T-helper 2 cell treated with Interferon-gamma antibody and Interleukin-4, amounts not matched to agents 100 ng/mL and 5 ng/mL, for 36 hours (primary cell): ENCODE measurements at regions not wholly inside any gene's neighbourhood (a gene's known extent, or its start where the extent isn't known, plus 50 kb on each side); places are given as distances from the start of the nearest gene placed in this dataset.

ENCODE experiments used
- intact Hi-C: fragments of 100-400 bp; cut with micrococcal nuclease; formaldehyde crosslinking; loops from one replicate; pipeline ENCODE4 v1.15.1; 2023

DNA sequence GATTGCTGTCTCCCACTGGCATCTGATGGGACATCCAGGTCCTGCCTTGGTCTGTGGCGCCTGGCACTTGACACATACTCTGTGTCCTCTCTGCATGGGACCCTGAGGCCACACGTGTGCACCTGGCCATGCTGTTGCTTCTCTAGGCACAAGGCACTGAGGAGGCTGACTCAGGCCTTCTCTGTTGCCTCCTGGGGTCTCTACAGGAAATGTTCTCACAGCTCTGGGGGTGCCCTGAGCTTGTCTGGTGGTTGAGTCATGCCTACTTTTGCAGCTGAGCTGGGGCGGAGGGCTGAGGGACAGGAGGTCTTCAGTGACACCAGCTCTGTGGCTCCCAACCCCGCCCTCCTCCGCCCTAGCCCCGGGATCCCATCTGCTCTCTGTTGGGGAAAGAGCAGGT is 207.0 kb upstream of the HS6ST1 start:
- intact Hi-C loops, result no loop called here

DNA sequence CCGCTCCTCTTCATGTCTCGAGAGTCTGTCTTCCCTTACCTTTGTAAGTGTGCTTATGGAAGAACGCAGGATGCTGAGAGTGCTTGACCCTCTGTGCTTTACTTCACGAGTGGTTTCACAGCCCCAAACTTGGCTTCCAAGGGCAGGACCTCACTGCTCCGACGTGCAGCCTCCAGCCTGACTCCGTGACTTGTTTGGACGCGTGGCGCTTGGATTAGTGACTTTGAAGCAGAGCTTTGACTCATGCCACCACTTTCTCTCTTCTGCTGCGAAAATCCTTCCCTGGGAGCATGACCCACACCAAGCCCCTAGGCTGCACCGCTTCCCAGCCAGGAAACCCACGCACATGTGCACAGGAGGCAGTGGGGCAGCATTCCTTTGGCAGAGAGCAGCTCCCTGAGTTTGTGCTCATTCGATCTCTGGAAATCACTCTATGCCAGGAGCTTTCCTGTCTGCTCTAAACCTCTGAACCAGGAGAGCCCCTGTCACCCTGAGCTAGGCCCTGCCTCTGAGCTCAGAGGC is 207.8 kb upstream of the HS6ST1 start:
- intact Hi-C loops, result no loop called here

DNA sequence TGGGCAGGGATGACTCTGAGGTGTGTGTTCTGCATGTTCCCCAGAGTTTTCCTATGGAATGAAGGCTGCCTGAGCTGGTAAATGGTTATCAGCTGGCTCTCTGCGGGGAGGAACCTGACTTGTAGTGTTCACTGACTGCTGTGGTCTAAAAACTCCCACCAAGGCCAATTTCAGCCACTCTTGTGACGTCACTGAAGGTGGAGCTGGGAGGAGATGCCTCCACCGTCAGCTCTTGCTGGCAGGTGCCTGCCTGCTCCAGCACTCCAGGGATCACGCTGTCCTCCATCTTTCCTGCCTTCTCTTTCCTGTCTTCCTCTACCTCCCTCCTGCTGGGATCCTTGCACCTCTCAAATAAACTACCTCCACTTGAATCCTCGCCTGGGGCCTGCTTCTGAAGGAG is 209.5 kb upstream of the HS6ST1 start:
- intact Hi-C loops, result no loop called here

DNA sequence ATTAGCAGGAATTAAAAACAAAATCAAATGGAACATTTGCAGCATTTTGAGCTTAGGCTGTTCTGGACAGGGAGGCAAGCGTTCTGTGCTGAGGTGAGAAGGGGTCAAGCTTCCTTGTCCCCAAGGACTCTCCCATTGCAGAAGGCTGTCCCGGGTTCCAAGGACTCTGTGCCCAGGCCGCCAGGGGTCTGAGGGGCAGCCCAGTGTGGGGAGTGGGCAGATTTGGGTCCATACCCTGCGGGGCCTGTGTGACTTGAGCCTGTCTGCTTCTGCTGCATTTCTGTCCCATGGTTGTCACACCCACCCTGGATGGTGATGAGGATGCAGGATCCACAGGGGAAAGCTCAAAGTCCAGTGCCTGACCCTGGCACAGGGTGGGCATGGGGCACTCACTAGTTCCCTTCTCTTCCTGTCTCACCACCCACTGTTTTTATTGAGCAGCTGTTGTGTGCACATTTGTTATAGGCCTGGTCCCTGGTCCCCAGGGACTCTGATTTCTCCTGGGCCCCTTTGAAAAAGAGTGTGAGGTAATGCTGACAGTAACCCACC is 211.4 kb upstream of the HS6ST1 start:
- intact Hi-C loops, result no loop called here

DNA sequence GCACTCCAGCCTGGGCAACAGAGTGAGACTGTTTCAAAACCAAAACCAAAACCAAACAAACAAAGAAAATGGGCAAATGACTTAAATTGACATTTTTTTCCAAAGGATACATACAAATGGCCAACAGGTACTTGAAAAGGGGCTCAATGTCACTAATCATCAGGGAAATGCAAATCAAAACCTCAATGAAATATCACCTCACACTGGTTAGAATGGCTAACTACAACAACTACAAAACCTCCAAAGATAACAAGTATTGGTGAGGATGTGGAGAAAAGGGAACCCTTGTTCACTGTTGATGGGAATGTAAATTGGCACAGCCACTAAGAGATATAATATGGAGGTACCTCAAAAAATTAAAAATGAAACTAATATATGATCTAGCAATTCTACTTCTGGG is 213.2 kb upstream of the HS6ST1 start:
- intact Hi-C loops, result loop anchor here (2.0 kb wide), 1 partner anchor 213 kb away; the partner anchor contains the start of gene HS6ST1

DNA sequence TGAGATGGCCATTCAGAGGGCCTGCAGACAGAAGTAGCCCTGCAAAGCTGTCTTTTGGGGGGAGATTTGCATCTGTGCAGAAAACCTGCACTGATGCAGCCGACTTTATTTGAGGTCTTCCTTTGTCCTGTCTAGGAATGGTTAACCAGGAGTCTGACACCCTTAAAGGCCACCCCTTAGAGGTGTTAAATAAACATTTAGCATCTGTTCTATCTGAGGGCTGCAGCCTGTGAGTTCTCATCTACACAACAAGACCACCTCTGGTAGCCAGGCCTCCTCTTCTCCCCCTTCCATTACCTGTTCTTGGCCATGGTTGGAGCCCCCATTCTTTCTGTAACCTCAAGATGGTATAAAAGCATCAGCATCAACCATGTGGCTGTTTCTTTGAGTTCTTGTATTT is 214.4 kb upstream of the HS6ST1 start:
- intact Hi-C loops, result loop anchor here (2.0 kb wide), 1 partner anchor 214 kb away; the partner anchor contains the start of gene HS6ST1

DNA sequence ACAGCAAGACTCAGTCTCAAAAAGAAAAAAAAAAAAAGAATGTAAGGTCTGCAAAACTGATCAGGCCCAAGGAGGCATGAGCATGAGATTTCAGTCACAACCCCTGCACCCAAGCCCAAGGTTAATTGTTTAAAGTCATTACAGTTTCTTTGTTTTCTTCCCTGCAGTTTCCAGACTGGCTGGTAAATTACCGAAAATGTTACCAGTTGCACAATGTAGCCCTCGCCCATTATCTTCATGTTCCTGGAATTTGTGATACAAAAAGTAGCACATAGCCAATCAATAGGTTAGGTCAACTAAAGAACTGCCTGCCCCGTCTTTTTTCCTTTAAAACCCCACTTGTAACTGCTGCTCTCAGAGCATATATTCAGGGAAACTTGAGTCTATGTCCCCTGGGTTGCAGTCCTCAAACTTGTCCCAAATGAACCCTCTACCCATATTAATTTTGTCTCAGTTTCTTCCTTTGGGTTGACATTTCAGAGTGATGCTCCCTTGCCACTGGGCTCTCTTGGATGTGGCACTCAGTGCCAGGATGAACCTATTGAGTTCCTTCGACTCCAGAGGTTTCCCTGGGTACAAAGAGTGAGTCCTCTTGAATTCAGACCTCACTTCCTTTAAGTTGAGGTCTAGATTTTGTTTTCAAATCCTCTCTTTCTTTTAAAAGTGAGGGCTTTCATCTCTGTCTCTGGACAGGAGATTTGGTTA is 216.2 kb upstream of the HS6ST1 start:
- intact Hi-C loops, result loop anchor here (2.0 kb wide), 1 partner anchor 62 kb away; no protein-coding TSS in a partner anchor

DNA sequence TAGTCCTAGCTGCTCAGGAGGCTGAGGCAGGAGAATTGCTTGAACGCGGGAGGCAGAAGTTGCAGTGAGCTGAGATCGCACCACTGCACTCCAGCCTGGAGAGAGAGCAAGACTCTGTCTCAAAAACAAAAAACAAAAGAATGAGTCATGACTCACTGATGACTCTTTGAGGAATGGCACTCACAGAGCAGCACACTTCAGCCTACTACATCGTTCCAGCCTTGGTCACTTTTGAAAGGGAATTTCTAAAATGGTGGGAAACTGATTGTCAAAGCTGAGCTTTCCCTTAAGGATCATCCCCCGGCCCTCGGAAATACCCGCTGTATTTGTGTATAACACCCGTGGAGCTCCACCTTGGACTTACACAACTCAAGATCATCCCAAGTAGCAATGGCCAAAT is 217.3 kb upstream of the HS6ST1 start:
- intact Hi-C loops, result loop anchor here (2.0 kb wide), 1 partner anchor 63 kb away; no protein-coding TSS in a partner anchor

DNA sequence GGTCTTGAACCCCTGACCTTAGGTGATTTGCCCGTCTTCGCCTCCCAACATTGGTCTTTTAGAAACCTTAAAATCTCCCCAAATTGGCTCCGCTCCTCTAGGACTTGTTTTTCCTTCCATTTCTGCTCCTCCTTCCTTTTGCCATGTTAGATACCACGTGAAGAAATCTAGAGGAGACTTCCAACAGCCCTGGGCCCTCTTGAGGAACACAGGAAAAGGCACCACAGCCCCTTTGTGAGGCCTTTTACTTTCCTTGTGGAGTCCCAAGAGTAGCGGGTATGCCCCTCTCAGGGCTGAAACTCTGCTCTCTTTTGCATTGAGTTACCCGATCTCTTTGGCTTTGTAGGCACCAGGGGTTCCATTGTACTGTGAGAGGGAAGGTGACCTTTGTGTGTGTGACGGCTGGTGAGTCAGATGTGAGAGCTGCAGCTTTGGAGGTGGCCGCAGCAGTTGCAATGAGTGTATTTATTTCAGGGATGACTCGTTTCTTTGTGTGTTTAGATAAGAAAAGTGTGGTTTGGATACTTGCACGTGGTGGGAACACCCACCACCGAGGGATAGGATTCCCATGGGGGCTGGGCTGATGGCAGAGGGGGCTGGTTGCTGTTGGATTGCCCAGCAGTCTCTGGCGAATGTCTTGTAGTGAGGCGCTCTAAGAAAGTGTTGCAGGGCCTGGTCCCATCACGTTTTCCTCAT is 218.4 kb upstream of the HS6ST1 start:
- intact Hi-C loops, result no loop called here

DNA sequence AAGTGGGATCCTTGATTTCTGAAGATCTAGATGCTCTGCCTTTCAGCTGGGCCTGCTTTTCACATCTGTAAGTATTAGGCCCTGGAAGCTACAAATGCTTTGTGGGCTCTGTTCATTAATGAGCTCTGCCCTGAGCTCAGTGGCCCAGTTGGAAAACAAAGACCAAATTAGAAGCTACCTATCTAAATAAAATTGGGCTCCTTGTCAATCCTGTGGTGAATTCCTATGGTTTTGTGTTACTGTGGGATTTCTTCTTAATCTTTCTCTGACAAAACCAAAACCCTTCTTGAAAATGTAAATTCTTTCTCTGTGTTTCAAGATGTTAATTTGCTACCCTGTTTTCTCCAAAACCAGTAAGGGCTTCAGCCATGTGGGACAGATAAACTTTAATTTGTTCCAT is 219.0 kb upstream of the HS6ST1 start:
- intact Hi-C loops, result no loop called here

DNA sequence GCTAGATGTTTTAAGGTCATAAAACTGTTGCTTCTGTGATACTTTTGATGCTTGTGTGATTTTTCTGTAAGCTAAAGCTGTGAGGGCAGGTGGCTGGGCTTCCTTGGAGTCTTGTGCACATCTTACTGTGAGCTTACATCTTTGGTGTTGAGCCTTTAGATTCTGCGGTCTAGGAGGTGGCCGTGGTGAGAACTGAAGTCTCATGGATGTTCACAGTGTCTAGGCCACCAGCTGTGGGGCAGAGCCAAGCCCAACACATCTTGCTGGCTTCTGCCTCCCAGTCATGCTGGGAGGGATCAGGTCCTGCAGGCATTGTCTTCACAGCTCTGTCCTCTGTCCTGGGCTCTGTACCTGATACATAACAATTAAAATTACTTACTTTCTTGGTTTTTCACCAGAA is 219.7 kb upstream of the HS6ST1 start:
- intact Hi-C loops, result no loop called here

DNA sequence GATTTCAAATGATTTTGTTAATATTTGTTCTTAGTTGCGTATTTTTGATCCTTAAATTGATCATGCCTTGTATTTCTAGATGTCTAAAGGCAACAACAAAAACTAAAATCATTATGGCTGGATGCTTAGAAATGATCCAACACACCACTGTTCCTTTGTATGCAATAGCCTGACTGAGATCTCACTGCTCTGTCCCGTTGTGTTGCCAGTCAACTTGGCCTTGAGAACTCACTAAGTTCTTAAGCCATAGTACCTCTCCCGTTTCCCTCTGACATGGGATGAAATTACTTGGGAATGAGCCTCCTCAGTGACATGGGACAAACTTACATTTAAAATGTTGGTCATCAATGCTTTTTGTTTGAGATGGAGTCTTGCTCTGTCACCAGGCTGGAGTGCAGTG is 222.0 kb upstream of the HS6ST1 start:
- intact Hi-C loops, result no loop called here

DNA sequence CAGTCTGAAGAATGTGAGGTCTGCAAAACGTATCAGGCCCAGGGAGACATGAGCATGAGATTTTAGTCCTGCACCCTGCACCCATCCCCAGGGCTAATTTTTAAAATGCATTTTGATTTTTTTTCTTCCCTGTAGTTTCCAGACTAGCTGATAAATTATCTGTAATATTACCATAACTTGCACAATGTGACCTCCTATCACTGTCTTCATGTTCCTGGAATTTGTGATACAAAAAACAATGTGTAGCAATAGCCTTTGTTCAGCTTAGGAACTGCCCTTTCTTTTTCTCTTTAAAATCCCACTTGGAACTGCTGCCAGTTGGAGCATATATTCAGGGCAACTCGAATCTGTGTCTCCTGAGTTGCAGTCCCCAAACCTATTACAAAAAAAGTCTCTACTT is 222.8 kb upstream of the HS6ST1 start:
- intact Hi-C loops, result no loop called here

DNA sequence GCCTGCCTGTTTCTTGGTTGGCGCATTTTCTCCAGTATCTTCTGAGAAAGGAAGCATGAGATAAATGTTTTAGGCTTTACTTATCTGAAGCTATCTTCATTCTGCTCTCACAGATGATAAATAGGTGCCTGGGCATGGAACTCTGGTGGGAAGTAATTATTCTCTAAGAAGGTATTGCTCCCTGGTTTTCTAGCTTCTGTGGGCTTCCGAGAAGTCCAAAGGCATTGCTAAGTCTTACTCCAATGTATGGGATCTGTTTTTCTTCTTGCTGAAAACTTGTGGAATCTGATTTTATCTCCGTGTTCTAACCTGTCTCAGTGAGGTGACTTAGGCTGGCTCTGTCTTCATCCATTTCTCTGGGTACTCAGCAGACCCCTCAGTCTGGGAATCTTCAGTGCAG is 224.4 kb upstream of the HS6ST1 start:
- intact Hi-C loops, result no loop called here

DNA sequence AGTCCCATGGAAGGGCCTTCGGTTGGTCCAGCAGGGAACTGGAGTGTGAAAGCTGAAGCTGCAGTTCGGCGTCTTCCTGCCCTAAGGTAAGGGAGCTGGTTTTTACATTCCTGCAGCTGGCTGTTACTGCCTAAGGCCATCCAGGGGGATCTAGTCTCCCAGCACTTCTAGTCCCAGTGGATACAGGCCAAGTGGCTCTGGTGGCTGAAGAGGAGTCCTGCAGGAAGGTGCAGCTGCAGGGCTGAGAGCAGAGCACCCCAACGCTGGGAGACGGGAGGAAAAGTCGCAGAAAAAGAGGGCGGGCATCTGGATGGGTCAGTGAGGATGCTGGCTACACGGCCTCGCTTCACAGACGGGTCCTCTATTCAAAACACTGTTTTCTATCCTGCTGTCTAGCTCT is 225.0 kb upstream of the HS6ST1 start:
- intact Hi-C loops, result no loop called here

DNA sequence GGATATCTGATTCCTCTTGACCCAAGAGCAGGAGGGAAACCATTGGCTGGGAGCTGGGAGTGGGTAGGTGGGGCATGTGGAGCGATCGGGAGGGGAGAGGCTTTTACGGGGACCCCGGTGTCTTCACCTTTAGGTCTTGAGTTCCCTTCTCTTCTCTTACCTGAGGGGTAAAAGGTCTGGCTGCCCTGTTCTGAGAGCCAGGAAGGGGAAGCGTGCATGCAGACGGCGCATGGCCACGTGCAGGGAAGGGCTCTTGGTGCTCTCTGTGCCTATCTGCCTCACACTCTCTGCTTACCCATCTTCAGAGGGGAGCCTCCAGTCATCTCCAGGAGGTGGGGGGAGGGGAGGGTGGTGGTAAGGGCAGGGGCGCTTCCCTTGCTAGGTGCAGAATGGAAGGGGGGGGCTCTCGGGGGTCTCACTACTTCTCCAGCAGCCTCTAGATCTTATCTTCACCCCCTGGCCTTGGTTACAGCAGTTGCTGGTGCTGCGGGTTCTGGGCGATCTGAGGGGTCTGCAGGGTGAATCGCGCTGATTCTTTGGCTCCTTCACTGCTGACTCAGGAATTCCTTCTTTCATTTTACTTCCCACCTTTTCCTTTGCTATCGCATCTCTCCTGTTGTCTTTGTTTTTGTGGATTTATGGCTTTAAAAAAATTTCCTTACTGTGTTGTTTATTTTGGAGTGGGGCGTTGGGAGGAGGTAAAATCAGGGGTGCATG is 225.8 kb upstream of the HS6ST1 start:
- intact Hi-C loops, result no loop called here

DNA sequence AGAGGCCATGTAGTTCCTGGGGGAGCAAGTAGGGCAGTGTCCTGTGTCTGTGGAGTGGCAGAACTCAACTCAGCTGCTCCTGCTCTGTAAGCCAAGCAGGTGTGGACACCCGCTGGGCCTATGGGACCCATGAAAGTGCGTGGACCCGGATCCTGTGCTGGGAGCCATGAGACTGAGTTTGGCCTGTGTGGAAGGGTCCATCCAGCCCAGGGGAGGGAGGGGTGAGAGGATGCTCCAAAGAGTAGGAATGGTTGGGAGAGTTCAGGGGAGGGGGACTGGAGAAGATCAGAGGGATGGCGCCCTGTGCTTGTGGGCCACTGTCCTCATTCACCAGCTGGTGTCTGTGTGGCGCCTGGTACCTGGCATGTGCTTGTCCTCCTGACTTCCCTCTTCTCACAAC is 226.4 kb upstream of the HS6ST1 start:
- intact Hi-C loops, result no loop called here

DNA sequence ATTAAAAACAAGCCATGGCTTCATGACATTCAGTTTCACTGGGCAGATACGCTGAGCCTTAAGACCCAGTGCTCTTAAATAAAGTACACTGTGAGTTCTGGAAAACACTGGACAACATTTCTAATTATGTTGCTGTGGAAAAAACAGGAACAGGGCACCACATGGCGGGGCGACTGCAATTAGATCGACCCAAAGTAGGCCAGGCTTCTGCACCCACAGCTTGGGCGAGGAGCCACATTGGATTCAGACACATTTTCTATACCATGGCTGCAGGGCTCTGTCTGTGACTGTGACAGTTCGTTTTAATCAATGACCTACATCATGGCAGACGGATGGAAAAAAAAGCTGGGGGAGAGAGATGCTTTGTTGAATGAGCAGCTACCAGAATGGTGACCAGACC is 227.2 kb upstream of the HS6ST1 start:
- intact Hi-C loops, result no loop called here

DNA sequence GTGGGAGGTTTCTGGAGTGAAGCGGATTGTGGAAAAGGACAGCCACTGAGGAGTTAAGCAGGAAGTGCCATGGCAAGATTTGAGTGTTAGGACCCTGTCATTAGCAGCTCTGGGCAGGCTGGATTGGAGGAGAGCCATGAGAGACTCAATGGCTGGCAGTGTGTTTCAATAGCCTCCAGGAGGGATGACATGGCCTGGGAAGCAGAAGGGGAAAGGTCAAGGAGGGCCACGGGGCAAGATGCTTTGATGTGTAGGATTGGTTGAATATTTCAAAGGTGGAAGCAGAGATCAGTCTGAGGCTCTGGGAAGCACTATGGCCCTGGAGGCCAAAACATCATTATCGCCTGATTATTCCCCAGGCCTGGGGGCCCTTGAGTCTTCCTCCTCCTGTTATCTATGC is 229.0 kb upstream of the HS6ST1 start:
- intact Hi-C loops, result no loop called here

DNA sequence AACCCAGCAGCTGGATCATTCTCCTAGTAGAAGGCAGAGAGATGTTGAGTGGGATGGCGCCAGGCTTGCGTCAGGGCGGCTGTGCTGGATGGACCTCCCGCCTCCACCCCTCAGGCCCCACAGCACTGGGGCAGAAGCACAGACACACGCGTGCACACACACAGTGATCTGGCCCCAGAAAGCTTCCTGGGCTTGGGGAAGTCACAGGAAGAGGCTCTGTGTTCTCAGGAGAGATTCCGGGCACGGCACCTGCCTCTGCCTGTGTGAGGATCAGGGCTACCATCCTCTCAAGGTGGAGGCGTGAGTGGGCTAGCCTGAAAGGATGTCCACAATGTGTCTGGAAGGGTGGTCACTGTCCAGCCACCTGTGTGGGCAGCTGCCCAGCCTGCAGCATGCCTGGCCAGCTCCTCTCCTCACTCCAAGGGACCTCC is 229.8 kb upstream of the HS6ST1 start:
- intact Hi-C loops, result no loop called here

DNA sequence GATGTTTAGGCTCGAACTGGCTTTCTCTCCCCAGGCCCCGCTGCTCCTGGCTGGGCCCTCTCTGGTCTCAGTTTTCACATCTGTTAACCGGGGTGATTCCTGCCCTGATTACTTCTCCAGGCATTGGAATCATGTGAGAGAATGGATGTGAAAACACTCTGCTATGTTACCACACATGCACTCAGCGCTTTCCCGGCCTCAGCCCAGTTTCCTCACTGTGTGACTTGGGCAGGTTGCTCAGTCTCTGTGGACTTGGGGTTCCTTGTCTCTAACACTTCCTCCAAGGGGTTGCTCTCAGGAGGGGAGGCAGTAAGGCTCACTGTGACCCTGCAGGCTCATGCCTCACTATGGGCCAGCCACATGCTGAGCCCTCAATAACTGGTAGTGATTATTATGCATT is 230.4 kb upstream of the HS6ST1 start:
- intact Hi-C loops, result no loop called here
